ENCODE measurements at regions not wholly inside any gene's neighbourhood (a gene's known extent, or its start where the extent isn't known, plus 50 kb on each side); places are given as distances from the start of the nearest gene placed in this dataset.
A peak's percentile ranks its signal among the peaks of the same experiment; 100 is the strongest.

GRCh38 chr5:98104454-98105188 is 668.8 kb upstream of the RGMB start (continued):
- TF ChIP-seq CHD1 (IDR thresholded peaks at IDR 0.05; ENCODE audit: low read depth, low read length), result no peak

- Histone ChIP-seq H3K14ac (replicated peaks; ENCODE audit: low read depth, low read length) (peak overlapping the region; percentile 54), H2BK5ac (ENCODE audit: low read depth, low read length, poor library complexity, severe bottlenecking) (peak overlapping the region; percentile 100), H4K91ac (ENCODE audit: insufficient read depth, low read depth, low read length) (no peak overlapping the region), H3K9ac (ENCODE audit: low read depth, low read length) (no peak overlapping the region), H3K4me1 (ENCODE audit: control insufficient read depth, insufficient read depth, low read length) (peaks cover 7% of the 10 kb centered on the region), H2AK5ac (ENCODE audit: low read depth, low read length) (peak overlapping the region; percentile 32; the same call in 1 of the 2 replicates), H3K4ac (ENCODE audit: low read depth, low read length) (peak overlapping the region; percentile 95; the same call in 1 of the 2 replicates), H3K4me3 (ENCODE audit: insufficient read depth, low read depth, low read length) (no peak overlapping the region), H3K36me3 (ENCODE audit: control insufficient read depth, insufficient read depth, low read length) (no peaks in the 10 kb centered on the region), H4K20me1 (ENCODE audit: insufficient read depth, low read length) (no peaks in the 10 kb centered on the region), H3K4me2 (ENCODE audit: low read depth, low read length) (no peak overlapping the region), H2AK9ac (replicated peaks; ENCODE audit: low read depth, low read length, poor library complexity) (no peak overlapping the region), H4K5ac (ENCODE audit: low read depth, low read length) (peak overlapping the region; percentile 86; the same call in 1 of the 2 replicates), H3K27me3 (ENCODE audit: control insufficient read depth, insufficient read depth, low read length) (no peaks in the 10 kb centered on the region), H2BK15ac (ENCODE audit: low read depth, low read length) (no peak overlapping the region; the same call in 2 of the 3 replicates), H3K56ac (ENCODE audit: extremely low read depth, insufficient read depth, low read length) (no peak overlapping the region; the same call in 1 of the 2 replicates), H2BK120ac (ENCODE audit: low read depth, low read length) (peak overlapping the region; percentile 96; the same call in 1 of the 2 replicates), H4K8ac (ENCODE audit: low read depth in 2 of 2, low read length in 2 of 2) (peak overlapping the region; percentile 80 to 90), H3K23ac (ENCODE audit: low read depth, low read length) (no peak overlapping the region), H2BK20ac (ENCODE audit: low read depth, low read length) (peak overlapping the region; percentile 96; the same call in 1 of the 2 replicates), H2AFZ (replicated peaks; ENCODE audit: low read length, poor library complexity) (no peak overlapping the region), H3K27ac (ENCODE audit: insufficient read depth, low read length) (peak overlapping the region; percentile 49; the same call in 1 of the 2 replicates), H3K9me1 (ENCODE audit: insufficient read depth, low read length) (0 out of 2 replicates have a peak, but pooled peaks cover 3% of the 10 kb centered on the region), H3K79me1 (ENCODE audit: low read depth in 1 of 2, low read length in 2 of 2) (peaks cover 0 to 3% of the 10 kb centered on the region in 2 experiments; a peak in 2 of 4 replicates), H3K18ac (ENCODE audit: low read depth, low read length) (peak overlapping the region; percentile 95), H3K9me3 (ENCODE audit: control insufficient read depth, insufficient read depth, low read length) (no peaks in the 10 kb centered on the region)
- no TSS peak for BruUV-seq (replicated peaks)
- in situ Hi-C loops (cut with MboI; ENCODE audit: low sequenced_read_pairs) (no loop called here), dilution Hi-C loops (cut with HindIII; ENCODE audit: low sequenced_read_pairs, unreplicated experiment) (no loop called here), intact Hi-C loops (cut with micrococcal nuclease) (loop anchor here (10.0 kb wide), 1 partner anchor 871 kb away; no protein-coding TSS in a partner anchor)
- DNase-seq (no peak), ATAC-seq (ENCODE audit: low read depth) (no peak)
- ChIA-PET CTCF (no interaction called here), POLR2A (ENCODE audit: unreplicated experiment) (no interaction called here)
- WGBS, 2 experiments (ENCODE audit: extremely low coverage in 2 of 2, insufficient read length in 1 of 2), result no CpG with 5 or more reads among the region's 6 CpGs
- TF ChIP-seq MAZ (IDR thresholded peaks at IDR 0.05; ENCODE audit: borderline replicate concordance, low read depth, low read length) (no peak), CEBPB (IDR thresholded peaks at IDR 0.05; ENCODE audit: low read depth, low read length) (no peak), RAD21 (IDR thresholded peaks at IDR 0.05; ENCODE audit: low read length) (no peak), CHD1 (IDR thresholded peaks at IDR 0.05; ENCODE audit: low read depth, low read length) (no peak), MAFK (IDR thresholded peaks at IDR 0.05; ENCODE audit: low read depth, low read length) (no peak), FOS (IDR thresholded peaks at IDR 0.05; ENCODE audit: low read depth, low read length) (no peak), BHLHE40 (IDR thresholded peaks at IDR 0.05; ENCODE audit: low read depth, low read length) (no peak), NFE2L2 (IDR thresholded peaks at IDR 0.05; ENCODE audit: low read depth, low read length) (no peak), RCOR1 (IDR thresholded peaks at IDR 0.05; ENCODE audit: insufficient replicate concordance, low read length) (no peak), MXI1 (IDR thresholded peaks at IDR 0.05; ENCODE audit: borderline replicate concordance, low read depth, low read length) (no peak), RFX5 (IDR thresholded peaks at IDR 0.05; ENCODE audit: low read depth, low read length) (no peak), POLR2A (IDR thresholded peaks at IDR 0.05; ENCODE audit: low read depth, low read length) (no peak), SMC3 (IDR thresholded peaks at IDR 0.05; ENCODE audit: low read depth, low read length) (no peak), CTCF (conservative IDR thresholded peaks at IDR 0.05; ENCODE audit: low read depth, low read length) (no peak), USF2 (IDR thresholded peaks at IDR 0.05; ENCODE audit: low read depth, low read length) (no peak)
Measured at GRCh38 chr5:98105681-98106080, 667.8 kb upstream of the RGMB start.
